ENCODE measurements at regions not wholly inside any gene's neighbourhood (a gene's known extent, or its start where the extent isn't known, plus 50 kb on each side); places are given as distances from the start of the nearest gene placed in this dataset.
"Not testable (repeated sequence)": the region's sequence is repeated elsewhere in the genome, so short reads cannot be mapped to it uniquely, and the experiment has no call there.

DNA sequence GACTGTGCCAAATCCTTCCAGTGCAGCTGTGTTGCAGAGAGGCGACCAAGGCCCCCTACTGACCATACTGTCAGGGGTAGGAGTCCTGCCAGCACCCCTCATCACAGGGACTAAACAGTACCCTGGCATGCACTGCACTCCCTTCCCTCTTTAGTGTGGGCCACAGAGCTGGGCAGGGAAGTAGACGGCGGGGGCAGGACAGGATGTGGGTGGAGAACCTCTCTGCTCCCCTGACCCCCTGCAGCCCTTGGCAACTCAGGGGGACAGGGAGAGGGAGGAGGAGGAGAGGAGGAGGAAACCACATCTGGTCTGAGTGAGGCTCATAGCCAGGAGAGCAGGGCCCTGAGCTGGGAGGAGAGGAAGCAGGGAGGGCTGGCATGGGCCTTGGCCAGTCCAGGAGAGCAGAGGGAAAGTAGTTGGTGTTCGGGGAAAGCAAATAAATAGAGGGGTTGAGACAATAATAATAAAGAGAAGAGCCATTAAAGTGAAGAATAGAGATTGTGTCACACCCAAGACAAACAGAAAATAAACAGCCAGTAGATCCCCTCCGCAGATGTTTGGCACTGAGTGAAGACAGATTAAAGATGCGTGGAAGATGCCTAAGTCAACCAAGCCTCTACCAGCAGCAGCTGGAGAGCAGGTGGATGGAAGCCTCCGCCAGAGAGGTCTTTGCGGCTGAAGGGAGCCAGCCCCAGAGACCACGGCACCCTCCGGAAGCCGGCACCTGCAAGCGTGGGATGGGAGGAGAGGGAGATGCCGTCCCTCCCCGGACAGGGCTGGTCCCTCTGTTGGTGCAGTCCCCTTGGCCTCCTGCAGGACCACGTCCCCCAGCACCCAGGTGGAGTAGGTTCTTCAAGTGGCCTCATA is 61.5 kb downstream of the RPUSD4 start:
- no peak for DNase-seq

DNA sequence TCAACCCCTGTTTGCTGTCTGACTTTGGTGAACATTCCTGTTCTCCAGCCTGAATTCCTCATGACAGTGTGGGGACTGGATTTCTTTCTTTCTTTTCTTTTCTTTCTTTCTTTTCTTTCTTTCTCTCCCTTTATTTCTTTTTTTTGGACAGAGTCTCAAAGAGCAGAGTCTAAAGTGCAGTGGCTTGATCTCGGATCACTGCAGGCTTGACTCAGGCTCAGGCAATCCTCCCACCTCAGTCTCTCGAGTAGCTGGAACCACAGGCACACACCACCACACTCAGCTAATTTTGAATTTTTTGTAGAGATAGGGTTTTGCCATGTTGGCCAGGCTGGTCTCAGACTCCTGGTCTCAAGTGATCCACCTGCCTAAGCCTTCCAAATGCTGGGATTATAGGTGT is 63.1 kb downstream of the RPUSD4 start:
- no peak for DNase-seq

GRCh38 chr11:126147208-126148111 is 64.0 kb downstream of the RPUSD4 start:
- no peak for DNase-seq

DNA sequence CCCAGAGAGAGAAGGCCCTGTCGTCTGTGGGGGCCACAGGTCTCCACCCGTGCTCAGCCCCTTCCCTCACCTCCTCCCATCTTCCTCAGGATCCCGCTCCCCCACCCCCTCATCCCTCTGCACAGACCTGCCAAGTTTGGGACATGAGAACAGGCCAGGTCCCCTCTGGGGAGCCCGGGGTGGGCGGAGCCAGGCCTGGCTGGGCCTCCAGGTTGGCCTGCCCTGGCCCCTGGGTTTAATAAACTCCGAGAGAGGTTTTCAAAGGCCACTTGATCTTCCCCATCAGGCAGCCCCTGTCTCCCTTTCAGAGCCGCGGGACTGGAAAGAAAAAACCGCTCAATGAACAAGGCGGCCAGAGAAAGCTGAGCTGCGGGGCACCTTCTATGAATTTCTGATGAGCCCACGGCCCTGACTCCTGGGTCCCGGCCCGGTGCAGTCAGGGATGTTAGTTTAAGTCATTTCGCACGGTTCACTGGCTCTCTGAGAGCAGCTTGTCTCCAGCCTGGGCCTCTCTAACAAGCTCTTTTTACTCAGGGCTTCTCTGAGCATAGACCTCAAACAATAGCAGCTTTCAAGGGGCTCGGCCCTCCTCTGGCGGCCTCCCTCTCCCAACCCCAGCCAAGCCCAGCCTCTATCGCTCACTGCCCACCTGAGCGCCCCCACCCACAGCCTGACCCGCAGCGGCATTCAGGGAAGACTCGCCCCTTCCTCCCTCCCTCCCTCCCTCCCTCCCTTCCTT is 64.8 kb downstream of the RPUSD4 start:
- peak; percentile 73 for DNase-seq

GRCh38 chr11:126145954-126146353 is 65.5 kb downstream of the RPUSD4 start:
- no peak for DNase-seq

DNA sequence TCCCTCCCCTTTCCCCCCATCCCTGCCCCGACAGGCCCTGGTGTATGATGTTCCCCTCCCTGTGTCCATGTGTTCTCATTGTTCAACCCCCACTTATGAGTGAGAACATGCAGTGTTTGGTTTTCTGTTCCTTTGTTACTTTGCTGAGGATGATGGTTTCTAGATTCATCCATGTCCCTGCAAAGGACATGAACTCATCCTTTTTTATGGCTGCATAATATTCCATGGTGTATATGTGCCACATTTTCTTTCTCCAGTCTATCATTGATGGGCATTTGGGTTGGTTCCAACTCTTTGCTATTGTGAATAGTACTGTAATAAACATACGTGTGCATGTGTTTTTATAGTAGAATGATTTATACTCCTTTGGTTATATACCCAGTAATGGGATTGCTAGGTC is 68.0 kb downstream of the RPUSD4 start:
- DNase-seq, result not testable (repeated sequence)

- DNase-seq, result no peak
Observed at GRCh38 chr11:126140926-126141280, 70.5 kb downstream of the RPUSD4 start.

DNA sequence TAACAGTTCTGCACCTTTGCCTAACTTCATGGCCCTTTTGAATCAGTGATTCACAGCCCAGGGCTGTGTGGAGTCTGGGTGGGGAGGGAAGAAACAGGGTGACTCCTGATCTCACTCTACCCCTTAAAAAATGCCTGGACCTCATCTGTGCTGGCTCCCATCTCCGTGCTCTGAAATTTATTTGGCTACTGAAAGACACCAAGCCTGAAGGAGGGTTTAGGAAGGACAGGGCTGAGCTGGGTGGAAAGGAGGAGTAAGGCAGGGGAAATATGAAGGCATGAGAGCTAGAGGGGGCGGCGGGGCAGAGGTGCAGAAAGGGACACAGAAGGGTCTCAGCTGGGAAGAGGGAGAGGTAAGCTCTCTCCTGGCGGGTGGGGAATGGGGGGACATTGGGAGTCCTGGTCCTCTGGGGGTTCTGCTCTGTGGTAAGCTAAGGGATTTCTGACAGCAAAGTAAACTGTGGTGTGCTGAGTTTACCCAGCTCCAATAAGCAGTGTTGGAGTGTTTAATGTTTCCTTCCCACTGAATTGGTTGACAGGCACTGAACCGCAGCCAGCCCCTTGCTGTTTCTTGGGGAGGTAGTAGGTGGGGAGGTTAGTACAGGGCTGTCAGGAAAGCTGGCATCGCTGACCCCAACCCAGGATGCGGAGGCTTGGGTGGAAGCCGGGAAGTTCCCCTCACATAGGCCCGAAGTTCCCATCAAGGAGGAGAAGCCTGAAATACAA is 71.1 kb downstream of the RPUSD4 start:
- no peak for DNase-seq

GRCh38 chr11:126139111-126140091 is 72.0 kb downstream of the RPUSD4 start:
- DNase-seq, result peak; percentile 72

GRCh38 chr11:126138636-126139035 is 72.8 kb downstream of the RPUSD4 start:
- DNase-seq, result no peak

DNA sequence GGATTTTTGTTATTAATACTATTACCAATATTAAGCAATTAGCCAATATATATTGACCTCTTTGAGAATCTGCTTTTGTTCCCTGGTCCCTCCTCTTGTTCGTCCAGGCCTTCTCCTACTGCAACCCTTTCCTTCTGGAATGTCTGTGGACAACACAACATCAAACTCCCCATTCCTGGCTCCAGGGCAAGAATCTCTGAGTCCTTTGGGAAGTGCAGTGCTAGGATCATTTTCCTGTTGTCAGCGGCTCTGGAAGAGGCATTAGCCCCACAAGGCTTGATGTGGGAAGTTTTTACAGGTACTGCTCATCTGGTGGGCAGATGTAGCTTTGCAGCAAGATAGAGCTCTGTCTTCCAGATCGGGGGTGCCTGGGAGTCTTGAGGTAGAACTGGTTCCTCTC is 74.3 kb downstream of the RPUSD4 start:
- DNase-seq, result no peak

- no peak for DNase-seq
Observed at GRCh38 chr11:126136507-126136906, 73.8 kb upstream of the CDON start.

- DNase-seq, result no peak
Observed at GRCh38 chr11:126135235-126136176, 72.8 kb upstream of the CDON start.

- no peak for DNase-seq
Observed at GRCh38 chr11:126134461-126135155, 71.9 kb upstream of the CDON start.

- no peak for DNase-seq
Observed at GRCh38 chr11:126133901-126134300, 71.2 kb upstream of the CDON start.

- no peak for DNase-seq
Observed at GRCh38 chr11:126132319-126132718, 69.7 kb upstream of the CDON start.

GRCh38 chr11:126130781-126131180 is 68.1 kb upstream of the CDON start:
- DNase-seq, result not testable (repeated sequence)
